Left lobe of liver (tissue), 2 donors: ENCODE measurements at regions not wholly inside any gene's neighbourhood (a gene's known extent, or its start where the extent isn't known, plus 50 kb on each side); places are given as distances from the start of the nearest gene placed in this dataset.
"Not testable (repeated sequence)": the region's sequence is repeated elsewhere in the genome, so short reads cannot be mapped to it uniquely, and the experiment has no call there.

ENCODE experiments used
- ATAC-seq: fragments of 200-7000 bp; cut with Tn5 transposase; one replicate; pipeline ENCODE4 v1.9.1; 2020; ENCODE audit warnings: mild to moderate bottlenecking, moderate library complexity
- DNase-seq: peaks from one replicate; pipeline ENCODE4 v3.0.0-alpha.2; 2020; ENCODE audit warnings: low spot score
- donor health status: DM: no; HTN: no; CAD: no; lungs with moderate emphysema.
- donor health status: DM: no; HTN: yes; CAD: no.

- not testable (repeated sequence) for DNase-seq, ATAC-seq
These were observed 971.0 kb downstream of the NXPH1 start for GRCh38 chr7:9404386-9404785.

DNA sequence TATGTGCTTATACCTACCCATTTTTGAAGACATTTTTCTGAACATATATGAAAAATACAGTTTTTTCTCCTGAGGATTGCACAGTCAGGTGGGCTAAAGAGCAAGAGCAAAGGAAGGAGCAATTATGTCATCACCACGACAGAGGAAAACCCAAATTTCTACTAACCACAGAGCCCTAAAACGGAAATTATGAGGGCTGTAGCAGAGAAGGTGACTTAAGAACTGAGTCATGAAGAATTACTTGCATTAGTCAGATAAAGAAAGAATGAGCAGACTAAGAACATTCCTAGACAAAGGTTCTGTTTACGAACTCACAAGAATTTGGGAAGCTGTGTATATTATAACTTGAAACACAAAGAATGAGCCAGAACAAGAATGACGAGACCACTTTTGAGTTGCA is 974.4 kb downstream of the NXPH1 start:
- no peak for ATAC-seq
- DNase-seq, result no peak

- ATAC-seq (no peak), DNase-seq (no peak)
These were observed 1020.1 kb downstream of the NXPH1 start for GRCh38 chr7:9453521-9453920.

GRCh38 chr7:9488555-9488954 is 1055.1 kb downstream of the NXPH1 start:
- ATAC-seq (no peak), DNase-seq (no peak)

DNA sequence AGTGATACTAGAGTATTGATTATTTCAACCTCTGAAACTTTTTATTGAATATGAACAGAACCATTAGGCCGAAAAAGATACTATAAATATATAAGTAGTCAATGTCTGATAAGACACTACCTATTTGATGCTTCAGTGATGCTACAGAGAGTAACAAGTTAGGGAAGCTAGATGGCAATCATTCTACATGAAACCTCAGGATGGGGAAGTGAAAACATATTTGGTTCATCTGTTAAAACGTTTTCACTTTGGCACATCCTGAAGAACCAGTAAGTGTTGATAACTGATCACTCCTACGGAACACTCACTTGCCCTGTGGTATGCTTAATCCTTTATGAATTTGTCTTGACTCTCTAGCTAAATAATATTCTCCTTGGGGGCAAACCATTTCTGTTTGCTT is 1064.9 kb downstream of the NXPH1 start:
- no peak for ATAC-seq
- DNase-seq, result no peak

DNA sequence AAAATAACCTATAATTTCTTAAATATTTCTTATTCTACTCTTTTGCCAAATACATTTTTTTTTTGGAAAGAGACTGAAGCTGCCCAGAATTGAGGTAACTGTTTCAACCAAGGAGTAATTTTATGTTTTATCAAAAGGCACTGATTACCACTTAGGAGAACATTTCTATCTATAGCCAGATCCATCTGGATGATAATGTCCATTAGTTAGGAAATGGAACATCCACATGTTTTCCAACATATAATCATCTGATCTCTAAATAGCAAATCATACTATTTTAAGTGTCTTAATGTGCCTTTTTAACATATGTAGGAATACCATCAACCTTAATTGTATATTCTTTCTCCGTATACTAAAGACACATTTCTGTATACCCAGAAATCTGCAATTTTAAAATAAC is 1068.9 kb downstream of the NXPH1 start:
- ATAC-seq (no peak), DNase-seq (no peak)

DNA sequence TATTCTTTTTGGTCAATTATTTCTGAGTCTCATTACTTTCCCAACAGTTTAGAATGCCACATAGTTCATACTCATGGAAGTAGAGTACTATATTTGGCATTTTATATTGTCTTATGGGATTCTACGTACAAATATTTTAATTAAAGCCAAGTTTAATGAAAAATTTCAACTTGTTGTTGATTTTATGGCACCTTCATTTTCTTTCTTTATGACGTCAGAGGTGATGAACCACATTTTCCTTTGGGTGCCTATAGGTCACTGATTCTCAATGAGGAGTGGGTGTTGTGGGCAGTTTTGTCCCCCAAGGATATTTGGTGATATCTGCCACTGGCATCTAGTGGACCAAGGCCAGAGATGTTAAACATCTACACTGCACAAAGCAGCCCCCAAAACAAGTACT is 1071.3 kb downstream of the NXPH1 start:
- ATAC-seq, result no peak
- no peak for DNase-seq

DNA sequence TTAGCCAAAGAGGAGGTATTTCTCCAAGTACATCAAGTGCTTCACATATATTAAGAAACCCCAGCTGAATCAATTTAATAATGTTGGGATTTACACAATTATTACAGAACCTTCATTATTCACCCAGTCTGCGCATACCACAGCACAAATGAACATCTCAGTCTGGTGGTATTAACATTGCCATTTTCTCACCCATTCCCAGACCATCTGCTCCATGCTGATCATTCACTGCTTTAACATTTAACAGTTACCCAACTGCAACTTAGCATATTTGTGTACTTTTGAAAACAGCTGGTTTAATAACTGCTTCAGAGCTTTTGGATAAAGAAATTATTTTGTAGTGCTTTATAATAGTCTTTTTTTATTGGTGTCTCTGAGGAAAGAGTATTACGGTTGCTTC is 1072.1 kb downstream of the NXPH1 start:
- DNase-seq, result no peak

GRCh38 chr7:9507290-9507689 is 1073.9 kb downstream of the NXPH1 start:
- ATAC-seq, result no peak
- no peak for DNase-seq

More for the DNA sequence above, 1072.1 kb downstream of the NXPH1 start:
- no peak for ATAC-seq

- ATAC-seq (no peak), DNase-seq (no peak)
These were observed 1083.3 kb downstream of the NXPH1 start for GRCh38 chr7:9516662-9517061.

DNA sequence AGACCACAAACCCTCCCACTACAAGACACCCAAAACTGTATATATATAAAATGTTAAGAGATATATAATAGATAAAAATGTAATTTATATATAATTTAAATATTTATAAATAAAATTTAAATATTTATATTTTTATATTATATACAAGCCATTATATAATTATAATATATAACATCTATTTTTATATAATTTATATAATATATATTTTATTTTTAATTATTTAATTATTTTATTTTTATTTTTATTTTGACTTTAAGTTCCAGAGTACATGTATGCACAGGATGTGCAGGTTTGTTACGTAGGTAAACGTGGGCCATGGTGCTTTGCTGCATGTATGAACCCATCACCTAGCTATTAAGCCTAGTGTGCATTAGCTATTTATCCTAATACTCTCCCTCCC is 1090.2 kb downstream of the NXPH1 start:
- ATAC-seq (no peak), DNase-seq (no peak)

GRCh38 chr7:9552431-9552830 is 1119.0 kb downstream of the NXPH1 start:
- ATAC-seq, DNase-seq: not testable (repeated sequence)

GRCh38 chr7:9557853-9558252 is 1124.4 kb downstream of the NXPH1 start:
- ATAC-seq (no peak), DNase-seq (no peak)

DNA sequence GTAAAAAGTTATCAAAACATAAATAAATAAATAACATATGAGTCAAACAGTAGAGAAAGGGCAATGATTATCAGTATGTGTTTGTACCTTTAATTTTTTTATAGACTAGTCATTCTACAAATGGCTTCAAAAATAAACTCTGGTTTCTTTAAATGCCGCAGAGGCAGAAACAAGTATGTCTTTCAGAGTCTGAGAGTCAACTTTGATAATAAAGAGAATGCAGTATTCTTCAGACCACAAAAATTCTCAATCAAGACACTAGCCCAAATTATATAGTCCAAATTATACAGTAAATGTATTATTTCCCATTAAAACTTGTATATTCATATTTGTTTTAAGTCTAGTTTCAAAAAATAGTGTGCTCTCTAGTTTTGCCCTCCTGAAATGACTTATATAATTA is 1142.3 kb downstream of the NXPH1 start:
- DNase-seq, result no peak
- ATAC-seq, result no peak

DNA sequence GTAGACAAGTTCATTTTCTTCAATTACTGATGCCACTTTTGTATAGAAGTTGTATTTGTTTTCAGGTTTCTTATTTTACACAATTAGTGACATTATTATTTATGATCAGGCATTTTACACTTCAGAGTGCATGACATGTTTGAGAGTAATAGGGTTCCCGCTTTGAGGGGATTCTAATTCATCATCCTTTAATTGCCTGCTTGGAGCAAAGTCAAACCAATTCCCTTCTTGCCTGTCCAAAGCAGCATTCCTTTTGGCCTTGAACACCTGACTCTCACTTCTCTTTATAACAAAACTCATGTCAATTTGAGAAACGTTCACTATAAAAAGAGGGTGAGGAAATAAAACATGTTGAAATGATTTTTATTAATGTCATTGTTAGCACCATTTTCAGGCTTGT is 1149.4 kb downstream of the NXPH1 start:
- no peak for DNase-seq
- no peak for ATAC-seq

GRCh38 chr7:9598411-9598810 is 1165.0 kb downstream of the NXPH1 start:
- DNase-seq (no peak), ATAC-seq (no peak)

GRCh38 chr7:9600974-9601373 is 1167.6 kb downstream of the NXPH1 start:
- no peak for ATAC-seq

GRCh38 chr7:9603291-9603690 is 1169.9 kb downstream of the NXPH1 start:
- ATAC-seq, result no peak
- no peak for DNase-seq

More at GRCh38 chr7:9600974-9601373, 1167.6 kb downstream of the NXPH1 start:
- DNase-seq, result no peak

GRCh38 chr7:9608560-9608959 is 1175.2 kb downstream of the NXPH1 start:
- ATAC-seq (no peak), DNase-seq (no peak)

GRCh38 chr7:9620899-9621298 is 1187.5 kb downstream of the NXPH1 start:
- ATAC-seq, result not testable (repeated sequence)

GRCh38 chr7:9621306-9621902 is 1188.0 kb downstream of the NXPH1 start:
- ATAC-seq, DNase-seq: not testable (repeated sequence)

More at GRCh38 chr7:9620899-9621298, 1187.5 kb downstream of the NXPH1 start:
- DNase-seq, result not testable (repeated sequence)

DNA sequence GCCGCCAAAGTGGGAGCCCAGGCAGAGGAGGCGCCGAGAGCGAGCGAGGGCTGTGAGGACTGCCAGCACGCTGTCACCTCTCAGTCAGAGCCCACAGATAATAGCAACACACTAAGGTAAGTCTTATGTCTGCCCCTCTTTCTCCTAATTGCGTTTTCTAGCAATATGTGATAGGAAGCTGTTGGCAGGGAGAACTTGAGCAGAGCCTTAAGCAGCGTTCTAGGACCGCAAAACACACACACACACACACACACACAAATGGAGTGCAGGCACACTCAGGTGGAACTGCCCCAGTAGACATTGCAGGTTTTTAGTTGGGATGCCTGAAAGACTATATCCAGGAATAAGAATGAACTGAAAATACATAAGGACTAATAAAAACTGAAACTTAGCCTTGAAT is 1188.5 kb downstream of the NXPH1 start:
- no peak for ATAC-seq

GRCh38 chr7:9625953-9626352 is 1192.5 kb downstream of the NXPH1 start:
- no peak for DNase-seq

More for the DNA sequence above, 1188.5 kb downstream of the NXPH1 start:
- no peak for DNase-seq

More at GRCh38 chr7:9625953-9626352, 1192.5 kb downstream of the NXPH1 start:
- no peak for ATAC-seq
